ENCODE measurements at regions not wholly inside any gene's neighbourhood (a gene's known extent, or its start where the extent isn't known, plus 50 kb on each side); places are given as distances from the start of the nearest gene placed in this dataset.
"Not testable (repeated sequence)": the region's sequence is repeated elsewhere in the genome, so short reads cannot be mapped to it uniquely, and the experiment has no call there.

DNA sequence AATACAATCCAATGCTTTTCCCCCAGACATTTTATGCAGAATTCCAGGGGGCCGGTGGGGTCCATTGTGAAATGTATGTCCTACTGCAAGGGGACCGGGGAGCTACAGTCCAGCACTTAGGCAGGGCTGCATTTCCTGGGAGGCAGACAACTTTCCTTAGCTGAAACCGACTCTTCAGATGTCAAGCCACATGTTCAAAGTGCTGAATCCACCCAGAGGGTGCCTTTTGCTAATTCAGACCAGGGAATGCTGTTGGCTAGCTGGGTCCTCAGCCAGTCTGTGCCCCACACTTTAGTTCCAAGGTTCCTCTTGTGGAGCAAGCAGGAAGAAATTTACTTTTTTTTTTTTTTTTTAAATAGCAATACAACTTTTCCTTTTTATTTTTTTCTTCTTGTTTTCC, 219.5 kb upstream of the LRTM1 start:
- DNase-seq: no peak

DNA sequence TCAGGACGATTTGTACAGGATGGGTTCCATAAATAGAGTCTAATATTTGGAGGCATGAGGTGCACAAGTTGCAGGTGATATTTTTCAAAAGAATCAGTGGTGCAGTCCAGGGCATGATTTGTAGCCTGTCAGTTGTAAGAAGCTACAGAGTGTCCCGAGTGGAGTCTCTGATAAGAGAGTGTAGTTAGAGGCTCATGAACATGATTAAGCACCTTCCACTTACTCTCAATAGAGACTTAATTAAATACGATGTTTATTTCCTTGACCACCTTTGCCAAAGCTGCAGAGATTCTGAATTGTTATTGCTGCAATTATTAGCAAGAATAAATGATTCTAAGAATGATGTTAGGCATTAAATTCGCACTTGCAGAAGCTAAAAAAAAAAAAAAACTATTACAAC, 218.4 kb upstream of the LRTM1 start:
- no peak for DNase-seq

DNA sequence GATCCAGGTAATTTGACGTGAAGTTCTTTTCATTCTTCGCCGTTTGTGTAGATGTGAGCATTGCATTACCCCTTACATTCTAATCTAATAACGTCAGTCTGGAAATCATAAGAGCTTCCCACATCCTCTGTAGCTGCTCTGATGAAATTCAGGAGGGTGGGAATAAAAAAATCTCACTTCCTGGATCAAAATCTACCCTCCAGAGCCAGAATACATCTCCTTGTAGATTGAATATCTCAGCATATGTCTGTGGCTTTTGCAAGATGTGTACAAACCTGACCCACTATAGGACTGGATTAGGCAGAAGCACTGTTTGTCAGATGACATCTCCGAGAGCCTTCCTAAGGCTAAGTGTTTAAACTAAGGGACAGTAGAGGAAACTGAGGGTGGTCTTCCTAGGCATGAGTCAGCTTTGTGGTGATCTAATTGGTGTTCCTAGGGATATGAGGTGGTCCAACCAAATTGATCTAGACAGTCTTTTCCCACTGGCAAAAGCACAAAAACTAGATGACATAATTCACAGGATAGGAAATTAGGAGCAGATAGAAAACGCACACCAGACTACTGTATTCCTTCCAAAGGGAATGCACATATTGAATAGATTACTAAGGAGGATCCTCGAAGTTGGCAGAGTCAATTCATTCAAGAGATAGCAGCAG, 216.3 kb upstream of the LRTM1 start:
- no peak for DNase-seq

DNA sequence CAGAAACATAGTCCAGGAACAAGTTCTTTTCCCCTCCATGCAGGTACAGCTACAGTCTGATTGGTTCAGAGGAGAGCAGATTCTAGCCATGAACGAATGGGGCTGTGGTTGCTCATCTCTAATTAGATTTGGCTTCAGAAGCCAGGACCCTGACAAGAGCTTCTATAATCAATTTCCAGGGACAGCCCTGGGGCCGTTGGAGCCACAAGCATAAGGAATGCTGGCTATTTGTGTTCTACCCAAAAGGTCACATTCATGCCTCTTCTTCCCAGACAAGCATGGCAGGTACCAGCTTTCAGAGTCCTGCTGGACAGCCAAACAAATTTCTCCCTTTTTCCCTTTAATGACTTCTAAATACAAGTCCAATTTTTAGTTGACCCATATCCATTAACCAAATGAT, 215.5 kb upstream of the LRTM1 start:
- no peak for DNase-seq

DNA sequence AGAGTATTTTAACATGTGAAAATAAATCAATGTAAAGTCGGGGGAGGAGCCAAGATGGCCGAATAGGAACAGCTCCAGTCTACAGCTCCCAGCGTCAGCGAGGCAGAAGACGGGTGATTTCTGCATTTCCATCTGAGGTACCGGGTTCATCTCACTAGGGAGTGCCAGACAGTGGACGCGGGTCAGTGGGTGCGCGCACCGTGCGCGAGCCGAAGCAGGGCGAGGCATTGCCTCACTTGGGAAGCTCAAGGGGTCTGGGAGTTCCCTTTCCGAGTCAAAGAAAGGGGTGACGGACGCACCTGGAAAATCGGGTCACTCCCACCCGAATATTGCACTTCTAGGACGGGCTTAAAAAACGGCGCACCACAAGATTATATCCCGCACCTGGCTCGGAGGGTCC, 208.4 kb upstream of the LRTM1 start:
- not testable (repeated sequence) for DNase-seq

DNA sequence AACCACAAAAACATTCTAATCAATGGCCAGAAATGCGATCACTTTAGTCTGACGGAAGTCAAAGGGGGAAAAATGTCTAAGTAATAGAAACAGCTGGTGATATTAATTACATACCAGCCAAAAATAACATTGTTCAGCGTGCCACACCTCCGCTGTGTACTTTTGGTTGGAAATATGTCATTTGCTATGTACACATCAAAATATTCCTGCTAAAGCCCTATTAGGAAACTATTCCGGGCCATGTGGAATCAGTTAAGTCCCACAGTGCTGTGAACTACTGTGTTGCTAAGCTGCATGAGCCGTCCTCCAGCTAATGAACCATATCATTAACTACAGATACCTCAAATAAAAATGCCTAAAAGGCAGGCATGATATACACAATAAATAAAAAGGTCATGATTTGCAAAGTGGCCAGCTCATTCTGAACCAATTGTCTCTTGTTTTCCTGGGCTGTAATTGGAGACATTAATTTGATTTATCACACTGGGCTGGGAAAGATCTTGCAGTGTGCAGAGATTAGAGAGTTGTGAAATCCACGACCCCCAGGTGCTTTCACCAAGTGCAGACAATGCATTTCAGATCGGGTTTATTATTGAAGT, 200.5 kb upstream of the LRTM1 start:
- no peak for DNase-seq

DNA sequence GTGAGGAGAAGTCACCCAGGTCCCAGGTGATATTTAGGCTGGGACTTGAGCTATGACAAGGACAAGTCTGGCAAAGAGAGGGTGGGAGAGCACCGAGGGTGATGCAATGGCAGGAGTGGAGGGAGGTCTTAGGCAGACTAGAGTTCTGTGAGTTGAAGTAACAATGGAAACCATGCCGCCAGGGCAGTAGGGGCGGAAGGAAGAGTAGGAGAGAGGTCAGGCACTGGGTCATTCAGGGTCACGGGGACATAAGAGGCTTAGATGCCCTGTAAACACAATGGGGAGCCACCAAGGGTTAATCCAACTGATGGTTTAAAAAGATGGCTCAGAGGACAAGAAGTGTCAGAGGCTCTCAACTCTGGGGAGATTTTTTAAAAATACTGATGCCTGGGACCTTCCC, 199.7 kb upstream of the LRTM1 start:
- DNase-seq: no peak

DNA sequence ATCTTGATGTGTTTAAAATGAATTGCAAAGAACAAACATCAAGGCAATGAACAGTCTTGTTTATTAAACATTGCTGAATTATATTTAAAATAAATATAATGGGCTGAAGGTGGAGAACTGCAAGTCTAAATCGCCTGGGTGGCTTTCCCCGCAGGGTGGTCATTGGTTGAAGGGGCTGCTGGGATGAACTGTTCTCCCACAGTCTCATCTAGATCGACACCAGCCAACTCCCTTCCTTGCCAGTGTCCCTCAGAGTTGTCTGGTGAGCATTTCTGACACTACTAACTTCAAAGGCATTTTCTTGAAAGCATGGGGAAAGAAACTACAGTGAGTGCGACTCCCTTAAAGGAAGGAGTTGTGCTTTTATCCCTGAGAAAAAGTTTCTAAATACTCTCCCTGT, 196.5 kb upstream of the LRTM1 start:
- DNase-seq: no peak
